GM19351 (cell line): ENCODE measurements at regions not wholly inside any gene's neighbourhood (a gene's known extent, or its start where the extent isn't known, plus 50 kb on each side); places are given as distances from the start of the nearest gene placed in this dataset.

ENCODE experiments used
- ATAC-seq: cut with Tn5 transposase; IDR thresholded peaks from one replicate; pipeline ENCODE4 v1.9.1; 2021; ENCODE audit warnings: mild to moderate bottlenecking, moderate library complexity; ENCODE audit not compliant: unreplicated experiment

- ATAC-seq = no peak
Observed at GRCh38 chr20:40806929-40807820, 118.1 kb upstream of the MAFB start.

- no peak for ATAC-seq
Observed at GRCh38 chr20:40807821-40808170, 118.8 kb upstream of the MAFB start.

- no peak for ATAC-seq
Observed at GRCh38 chr20:40808936-40809335, 119.9 kb upstream of the MAFB start.

- ATAC-seq = no peak
Observed at GRCh38 chr20:40809361-40809760, 120.3 kb upstream of the MAFB start.

- no peak for ATAC-seq
Observed at GRCh38 chr20:40810332-40811000, 121.4 kb upstream of the MAFB start.

- ATAC-seq = no peak
Observed at GRCh38 chr20:40811004-40811403, 122.0 kb upstream of the MAFB start.

- ATAC-seq = no peak
Observed at GRCh38 chr20:40811660-40812414, 122.8 kb upstream of the MAFB start.

GRCh38 chr20:40812415-40812925, 123.4 kb upstream of the MAFB start:
- ATAC-seq = no peak

GRCh38 chr20:40813029-40813431, 124.0 kb upstream of the MAFB start:
- ATAC-seq = no peak

GRCh38 chr20:40813708-40814630, 124.9 kb upstream of the MAFB start:
- ATAC-seq = no peak

GRCh38 chr20:40814631-40814960, 125.6 kb upstream of the MAFB start:
- no peak for ATAC-seq

- no peak for ATAC-seq
Observed at GRCh38 chr20:40815156-40816038, 126.4 kb upstream of the MAFB start.

GRCh38 chr20:40816039-40816352, 127.0 kb upstream of the MAFB start:
- no peak for ATAC-seq

GRCh38 chr20:40821429-40821828, 132.4 kb upstream of the MAFB start:
- ATAC-seq = no peak

GRCh38 chr20:40826699-40827098, 137.7 kb upstream of the MAFB start:
- ATAC-seq = no peak

- ATAC-seq = no peak
Observed at GRCh38 chr20:40835321-40835720, 146.3 kb upstream of the MAFB start.

GRCh38 chr20:40838509-40838908, 149.5 kb upstream of the MAFB start:
- no peak for ATAC-seq

- no peak for ATAC-seq
Observed at GRCh38 chr20:40843251-40843650, 154.2 kb upstream of the MAFB start.

- ATAC-seq = no peak
Observed at GRCh38 chr20:40844332-40844731, 155.3 kb upstream of the MAFB start.

- no peak for ATAC-seq
Observed at GRCh38 chr20:40848096-40848495, 159.1 kb upstream of the MAFB start.
